HCT116 (cell line): ENCODE measurements at regions not wholly inside any gene's neighbourhood (a gene's known extent, or its start where the extent isn't known, plus 50 kb on each side); places are given as distances from the start of the nearest gene placed in this dataset.

Experiments
- ATAC-seq: fragments of 200-7000 bp; cut with Tn5 transposase; 2 replicates; pipeline ENCODE4 v1.9.1; 2020; ENCODE audit warnings: mild to moderate bottlenecking, moderate library complexity
- BruUV-seq: library from RNA; stranded (reverse); fragments of 400-500 nt; replicated peaks from 2 replicates; lab custom pipeline; 2021; lab: Mats Ljungman, UMichigan
- CTCF ChIA-PET: fragments of 300-600 bp; sonication (Branson Sonifier 250); formaldehyde crosslinking; loops from one replicate; lab custom pipeline; 2021; ENCODE audit warnings: antibody characterized with exemption; lab: Charles Lee
- POLR2A ChIA-PET: fragments of 300-600, 350-600 bp; sonication (Branson Sonifier 250); formaldehyde crosslinking; loops from one replicate; lab custom pipeline; 2021; ENCODE audit warnings: antibody characterized with exemption; lab: Charles Lee
- RAD21 ChIA-PET, 2 experiments: fragments of 300-600 bp; sonication (Branson Sonifier 250); formaldehyde crosslinking; loops; one replicate each; lab custom pipeline; 2023; ENCODE audit warnings: low total read pairs in 2 of 2; ENCODE audit not compliant: uncharacterized antibody in 2 of 2, unreplicated experiment in 2 of 2, low non-redundant PET in 1 of 2; lab: Charles Lee
- DNase-seq: peaks from one replicate; pipeline ENCODE4 v3.0.0-alpha.2; 2010; ENCODE audit warnings: low read depth, low spot score
- H2AFZ ChIP-seq: fragments of 200-600 bp; shearing (Covaris generic), sonication (generic); 2 replicates; pipeline ENCODE4 v1.6.1; 2017; ENCODE audit warnings: low read depth, mixed run types, mixed read lengths, antibody characterized with exemption, low read length; ENCODE audit not compliant: poor library complexity, severe bottlenecking
- H3K27ac ChIP-seq: 2 replicates; pipeline ENCODE4 v1.5.1; 2012; ENCODE audit warnings: low read depth, low read length
- H3K27me3 ChIP-seq: fragments of 200-600 bp; sonication (generic); 2 replicates; pipeline ENCODE4 v1.6.1; 2016; ENCODE audit warnings: mixed run types, low read length, mixed read lengths; ENCODE audit not compliant: insufficient read depth
- H3K36me3 ChIP-seq, 2 experiments: fragments of 200-500 bp in 1 of 2; fragments of 200-600 bp in 1 of 2; sonication (Bioruptor generic) in 1 of 2; sonication (generic) in 1 of 2; 2 replicates each; pipeline versions ENCODE4 v1.5.1 to v1.6.1; 2014 to 2016; ENCODE audit warnings: low read length in 2 of 2, inconsistent platforms in 1 of 2, mixed read lengths in 1 of 2, mixed run types in 1 of 2; ENCODE audit not compliant: insufficient read depth in 2 of 2, control insufficient read depth in 1 of 2
- H3K4me1 ChIP-seq, 2 experiments: fragments of 200-600 bp in 1 of 2; sonication (generic) in 1 of 2; 2 replicates each; pipeline versions ENCODE4 v1.5.1 to v1.6.1; 2012 to 2017; ENCODE audit warnings: low read length in 2 of 2, inconsistent platforms in 1 of 2, mild to moderate bottlenecking in 1 of 2, mixed read lengths in 1 of 2, mixed run types in 1 of 2, moderate library complexity in 1 of 2; ENCODE audit not compliant: insufficient read depth in 2 of 2, control insufficient read depth in 1 of 2
- H3K4me2 ChIP-seq: fragments of 200-600 bp; sonication (generic); 2 replicates; pipeline ENCODE4 v1.6.1; 2017; ENCODE audit warnings: mixed run types, low read length, mixed read lengths
- H3K4me3 ChIP-seq, 2 experiments: fragments of 200-600 bp in 1 of 2; sonication (generic) in 1 of 2; replicated peaks in 1 of 2; 2 replicates each; pipeline ENCODE4 v1.5.1; 2011 to 2016; ENCODE audit warnings: low read length in 2 of 2, control low read depth in 1 of 2, low read depth in 1 of 2, mild to moderate bottlenecking in 1 of 2, mixed read lengths in 1 of 2, mixed run types in 1 of 2
- H3K79me2 ChIP-seq: fragments of 200-600 bp; sonication (generic); 2 replicates; pipeline ENCODE4 v1.6.1; 2017; ENCODE audit warnings: mild to moderate bottlenecking, mixed run types, low read length, moderate library complexity, mixed read lengths; ENCODE audit not compliant: insufficient read depth
- H3K9ac ChIP-seq: fragments of 200-600 bp; sonication (generic); 2 replicates; pipeline ENCODE4 v1.6.1; 2016; ENCODE audit warnings: low read length, mixed read lengths
- H3K9me2 ChIP-seq: fragments of 200-600 bp; sonication (generic), shearing (Covaris generic); 2 replicates; pipeline ENCODE4 v1.6.1; 2017; ENCODE audit warnings: mixed run types, mild to moderate bottlenecking, moderate library complexity; ENCODE audit not compliant: insufficient read depth
- H3K9me3 ChIP-seq, 2 experiments: fragments of 200-500 bp in 1 of 2; fragments of 200-600 bp in 1 of 2; sonication (Bioruptor generic) in 1 of 2; sonication (generic) in 1 of 2; 2 replicates each; pipeline ENCODE4 v1.6.1; 2014 to 2017; ENCODE audit warnings: low read length in 2 of 2, mixed read lengths in 2 of 2, inconsistent platforms in 1 of 2, low read depth in 1 of 2, mild to moderate bottlenecking in 1 of 2, mixed run types in 1 of 2, moderate library complexity in 1 of 2; ENCODE audit not compliant: control insufficient read depth in 1 of 2, insufficient read depth in 1 of 2
- H4K20me1 ChIP-seq: fragments of 200-600 bp; sonication (generic), shearing (Covaris generic); 2 replicates; pipeline ENCODE4 v1.6.1; 2017; ENCODE audit warnings: mixed run types, mild to moderate bottlenecking, moderate library complexity; ENCODE audit not compliant: insufficient read depth
- CEBPB ChIP-seq: IDR thresholded peaks from 2 replicates; pipeline ENCODE4 v1.6.1; 2012; ENCODE audit warnings: low read depth
- EGR1 ChIP-seq: IDR thresholded peaks from 2 replicates; pipeline ENCODE4 v1.6.1; 2012; ENCODE audit warnings: low read depth
- ELF1 ChIP-seq: IDR thresholded peaks from 2 replicates; pipeline ENCODE4 v1.6.1; 2012; ENCODE audit warnings: low read depth, borderline replicate concordance
- EZH2 ChIP-seq: fragments of 200-600 bp; sonication (generic); IDR thresholded peaks from 2 replicates; pipeline ENCODE4 v1.6.1; 2017; ENCODE audit warnings: antibody characterized with exemption, mixed run types
- FOSL1 ChIP-seq: IDR thresholded peaks from 2 replicates; pipeline ENCODE4 v1.6.1; 2012; ENCODE audit warnings: low read depth
- JUND ChIP-seq: IDR thresholded peaks from 2 replicates; pipeline ENCODE4 v1.6.1; 2012
- POLR2AphosphoS5 ChIP-seq: IDR thresholded peaks from 2 replicates; pipeline ENCODE4 v1.6.1; 2011; ENCODE audit warnings: mild to moderate bottlenecking, low read depth, low read length, moderate library complexity
- RAD21 ChIP-seq: IDR thresholded peaks from 2 replicates; pipeline ENCODE4 v1.6.1; 2012; ENCODE audit warnings: low read depth, mild to moderate bottlenecking
- SP1 ChIP-seq: IDR thresholded peaks from 2 replicates; pipeline ENCODE4 v1.6.1; 2012; ENCODE audit warnings: low read depth
- TCF7L2 ChIP-seq: IDR thresholded peaks from 2 replicates; pipeline ENCODE4 v1.7.0; 2011; ENCODE audit warnings: borderline replicate concordance, inconsistent platforms; ENCODE audit not compliant: insufficient read depth, insufficient read length; ENCODE audit errors: extremely low read depth
- YY1 ChIP-seq: IDR thresholded peaks from 2 replicates; pipeline ENCODE4 v1.6.1; 2011; ENCODE audit warnings: low read length, low read depth, moderate library complexity, mild to moderate bottlenecking; ENCODE audit not compliant: insufficient replicate concordance; ENCODE audit errors: extremely low read depth
- intact Hi-C: fragments of 100-400 bp; cut with micrococcal nuclease; formaldehyde crosslinking; loops from 2 replicates; pipeline ENCODE4 v1.10.0; 2022
- TF ChIP-seq, protein P1 (sequence below): IDR thresholded peaks from 2 replicates; pipeline ENCODE4 v1.6.1; 2012
- TF ChIP-seq, protein P2 (sequence below), 3 experiments: fragments of 200-600 bp in 1 of 3; sonication (generic) in 1 of 3; IDR thresholded peaks in 2 of 3; conservative IDR thresholded peaks in 1 of 3; 2 replicates each; pipeline ENCODE4 v1.5.1; 2012 to 2017; ENCODE audit warnings: low read depth in 2 of 3, low read length in 2 of 3, antibody characterized with exemption in 1 of 3, borderline replicate concordance in 1 of 3, control low read depth in 1 of 3, mild to moderate bottlenecking in 1 of 3, mixed read lengths in 1 of 3, mixed run types in 1 of 3, moderate library complexity in 1 of 3; ENCODE audit not compliant: insufficient read depth in 1 of 3
- TF ChIP-seq, protein P3 (sequence below): IDR thresholded peaks from 2 replicates; pipeline ENCODE4 v1.6.1; 2012; ENCODE audit warnings: low read depth

DNA sequence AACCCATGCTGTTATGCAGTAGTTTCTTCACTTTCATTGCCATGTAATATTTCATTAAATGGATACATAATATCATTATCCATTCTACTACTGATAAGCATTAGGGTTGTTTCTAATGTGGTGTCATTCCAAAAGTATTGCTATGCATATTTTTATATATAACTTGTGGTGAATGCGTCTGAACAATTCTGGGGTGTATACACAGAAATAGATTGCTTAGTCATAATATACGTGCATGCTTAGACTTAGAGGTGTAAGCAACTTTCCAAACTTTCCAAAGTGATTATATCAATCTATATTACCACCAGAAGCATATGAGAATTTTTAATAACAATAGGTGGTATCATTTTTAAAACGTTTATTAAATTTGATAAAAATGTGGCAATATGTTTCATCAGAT, 540.9 kb downstream of the DSC3 start:
- H3K4me3 ChIP-seq, result no peak overlapping the region
- no peaks in the 10 kb centered on the region; a peak in 1 of 4 replicates for H3K9me3 ChIP-seq
- no peak overlapping the region for H3K4me2 ChIP-seq
- H3K9me2 ChIP-seq, result no peaks in the 10 kb centered on the region
- H3K36me3 ChIP-seq, result no peaks in the 10 kb centered on the region
- POLR2A ChIA-PET, result no interaction called here
- ATAC-seq, result no peak
- no peaks in the 10 kb centered on the region for H3K4me1 ChIP-seq
- intact Hi-C loops, result no loop called here
- H3K27ac ChIP-seq, result no peak overlapping the region
- TF ChIP-seq, protein P1, sequence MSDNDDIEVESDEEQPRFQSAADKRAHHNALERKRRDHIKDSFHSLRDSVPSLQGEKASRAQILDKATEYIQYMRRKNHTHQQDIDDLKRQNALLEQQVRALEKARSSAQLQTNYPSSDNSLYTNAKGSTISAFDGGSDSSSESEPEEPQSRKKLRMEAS, result no peak
- no peaks in the 10 kb centered on the region for H4K20me1 ChIP-seq
- no peaks in the 10 kb centered on the region for H3K27me3 ChIP-seq
- no peak for DNase-seq
- H3K9ac ChIP-seq, result no peak overlapping the region
- RAD21 ChIA-PET, result no interaction called here
- no TSS peak for BruUV-seq
- H2AFZ ChIP-seq, result no peak overlapping the region
- CTCF ChIA-PET, result no interaction called here
- no peaks in the 10 kb centered on the region for H3K79me2 ChIP-seq

DNA sequence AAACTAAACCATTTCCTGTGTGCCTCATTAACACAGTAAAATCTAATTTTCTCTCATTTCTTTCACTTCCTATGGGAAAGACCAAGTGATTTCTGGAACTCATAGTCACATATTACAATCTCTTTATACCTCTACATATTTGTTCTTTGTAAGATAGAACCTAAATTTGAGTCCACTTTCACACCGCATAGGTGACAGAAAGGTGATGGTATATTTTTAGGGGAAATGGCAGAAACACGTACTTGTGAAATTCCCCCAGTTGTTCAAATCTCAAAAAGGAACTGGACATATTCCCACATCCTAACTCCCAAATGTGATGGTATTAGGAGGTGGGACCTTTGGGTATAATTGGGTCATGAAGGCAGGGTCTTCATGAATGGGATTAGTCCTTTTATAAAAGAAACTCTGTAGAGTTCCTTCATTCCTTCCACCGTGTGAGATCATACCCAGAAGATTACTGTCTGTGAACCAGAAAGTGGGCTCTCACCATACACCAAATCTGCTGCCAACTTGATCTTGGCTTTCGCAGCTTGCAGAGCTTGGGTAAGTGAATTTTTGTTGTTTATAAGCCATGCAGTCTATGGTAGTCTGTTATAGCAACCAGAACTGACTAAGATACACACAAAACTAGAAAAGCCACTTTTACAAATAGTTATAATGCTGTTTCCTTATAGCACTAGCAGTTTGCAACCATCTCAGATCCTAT, 542.1 kb downstream of the DSC3 start:
- H3K27me3 ChIP-seq, result no peaks in the 10 kb centered on the region
- no peaks in the 10 kb centered on the region for H4K20me1 ChIP-seq
- H2AFZ ChIP-seq, result no peak overlapping the region
- POLR2A ChIA-PET, result no interaction called here
- no peaks in the 10 kb centered on the region for H3K9me2 ChIP-seq
- H3K79me2 ChIP-seq, result no peaks in the 10 kb centered on the region
- RAD21 ChIA-PET, result no interaction called here
- H3K4me1 ChIP-seq, result no peaks in the 10 kb centered on the region
- no peak overlapping the region for H3K27ac ChIP-seq
- H3K4me3 ChIP-seq, result no peak overlapping the region
- BruUV-seq, result no TSS peak
- DNase-seq (no peak), ATAC-seq (no peak)
- intact Hi-C loops, result no loop called here
- H3K4me2 ChIP-seq, result no peak overlapping the region
- H3K9me3 ChIP-seq, result no peaks in the 10 kb centered on the region; a peak in 1 of 4 replicates
- CTCF ChIA-PET, result no interaction called here
- H3K36me3 ChIP-seq, result no peaks in the 10 kb centered on the region
- no peak overlapping the region for H3K9ac ChIP-seq
- TF ChIP-seq POLR2AphosphoS5, result no peak
- TF ChIP-seq, protein P2, sequence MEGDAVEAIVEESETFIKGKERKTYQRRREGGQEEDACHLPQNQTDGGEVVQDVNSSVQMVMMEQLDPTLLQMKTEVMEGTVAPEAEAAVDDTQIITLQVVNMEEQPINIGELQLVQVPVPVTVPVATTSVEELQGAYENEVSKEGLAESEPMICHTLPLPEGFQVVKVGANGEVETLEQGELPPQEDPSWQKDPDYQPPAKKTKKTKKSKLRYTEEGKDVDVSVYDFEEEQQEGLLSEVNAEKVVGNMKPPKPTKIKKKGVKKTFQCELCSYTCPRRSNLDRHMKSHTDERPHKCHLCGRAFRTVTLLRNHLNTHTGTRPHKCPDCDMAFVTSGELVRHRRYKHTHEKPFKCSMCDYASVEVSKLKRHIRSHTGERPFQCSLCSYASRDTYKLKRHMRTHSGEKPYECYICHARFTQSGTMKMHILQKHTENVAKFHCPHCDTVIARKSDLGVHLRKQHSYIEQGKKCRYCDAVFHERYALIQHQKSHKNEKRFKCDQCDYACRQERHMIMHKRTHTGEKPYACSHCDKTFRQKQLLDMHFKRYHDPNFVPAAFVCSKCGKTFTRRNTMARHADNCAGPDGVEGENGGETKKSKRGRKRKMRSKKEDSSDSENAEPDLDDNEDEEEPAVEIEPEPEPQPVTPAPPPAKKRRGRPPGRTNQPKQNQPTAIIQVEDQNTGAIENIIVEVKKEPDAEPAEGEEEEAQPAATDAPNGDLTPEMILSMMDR (IDR thresholded peaks at IDR 0.05 in 2 of 3, conservative IDR thresholded peaks at IDR 0.05 in 1 of 3; ENCODE audit: borderline replicate concordance in 1 of 3, insufficient read depth in 1 of 3, low read depth in 2 of 3, low read length in 2 of 3), result no peak
- no peak for TF ChIP-seq RAD21
- TF ChIP-seq EZH2, result no peak
- TF ChIP-seq EGR1, result no peak
- TF ChIP-seq FOSL1, result no peak
- TF ChIP-seq ELF1, result no peak
- no peak for TF ChIP-seq TCF7L2
- TF ChIP-seq YY1, result no peak
- TF ChIP-seq, protein P3, sequence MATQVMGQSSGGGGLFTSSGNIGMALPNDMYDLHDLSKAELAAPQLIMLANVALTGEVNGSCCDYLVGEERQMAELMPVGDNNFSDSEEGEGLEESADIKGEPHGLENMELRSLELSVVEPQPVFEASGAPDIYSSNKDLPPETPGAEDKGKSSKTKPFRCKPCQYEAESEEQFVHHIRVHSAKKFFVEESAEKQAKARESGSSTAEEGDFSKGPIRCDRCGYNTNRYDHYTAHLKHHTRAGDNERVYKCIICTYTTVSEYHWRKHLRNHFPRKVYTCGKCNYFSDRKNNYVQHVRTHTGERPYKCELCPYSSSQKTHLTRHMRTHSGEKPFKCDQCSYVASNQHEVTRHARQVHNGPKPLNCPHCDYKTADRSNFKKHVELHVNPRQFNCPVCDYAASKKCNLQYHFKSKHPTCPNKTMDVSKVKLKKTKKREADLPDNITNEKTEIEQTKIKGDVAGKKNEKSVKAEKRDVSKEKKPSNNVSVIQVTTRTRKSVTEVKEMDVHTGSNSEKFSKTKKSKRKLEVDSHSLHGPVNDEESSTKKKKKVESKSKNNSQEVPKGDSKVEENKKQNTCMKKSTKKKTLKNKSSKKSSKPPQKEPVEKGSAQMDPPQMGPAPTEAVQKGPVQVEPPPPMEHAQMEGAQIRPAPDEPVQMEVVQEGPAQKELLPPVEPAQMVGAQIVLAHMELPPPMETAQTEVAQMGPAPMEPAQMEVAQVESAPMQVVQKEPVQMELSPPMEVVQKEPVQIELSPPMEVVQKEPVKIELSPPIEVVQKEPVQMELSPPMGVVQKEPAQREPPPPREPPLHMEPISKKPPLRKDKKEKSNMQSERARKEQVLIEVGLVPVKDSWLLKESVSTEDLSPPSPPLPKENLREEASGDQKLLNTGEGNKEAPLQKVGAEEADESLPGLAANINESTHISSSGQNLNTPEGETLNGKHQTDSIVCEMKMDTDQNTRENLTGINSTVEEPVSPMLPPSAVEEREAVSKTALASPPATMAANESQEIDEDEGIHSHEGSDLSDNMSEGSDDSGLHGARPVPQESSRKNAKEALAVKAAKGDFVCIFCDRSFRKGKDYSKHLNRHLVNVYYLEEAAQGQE, result no peak
- no peak for TF ChIP-seq CEBPB
- TF ChIP-seq JUND, result no peak
- TF ChIP-seq SP1, result no peak
